B cell (primary cell): ENCODE measurements at regions not wholly inside any gene's neighbourhood (a gene's known extent, or its start where the extent isn't known, plus 50 kb on each side); places are given as distances from the start of the nearest gene placed in this dataset.

Experiments used
- ATAC-seq: fragments of 200-7000 bp; cut with Tn5 transposase; one replicate; pipeline ENCODE4 v1.10.0; 2021; ENCODE audit warnings: low read depth, mild to moderate bottlenecking, moderate number of reproducible peaks, moderate library complexity
- CTCF ChIA-PET: fragments of 350-600 bp; sonication (Branson Sonifier 250); formaldehyde crosslinking; loops from one replicate; lab custom pipeline; 2021; ENCODE audit warnings: antibody characterized with exemption, inconsistent platforms; lab: Charles Lee
- POLR2A ChIA-PET: fragments of 350-600 bp; sonication (Branson Sonifier 250); formaldehyde crosslinking; loops from one replicate; lab custom pipeline; 2021; ENCODE audit warnings: antibody characterized with exemption; lab: Charles Lee
- DNase-seq: peaks from one replicate; pipeline ENCODE4 v3.0.0; 2013
- H2AFZ ChIP-seq: 2 replicates; pipeline ENCODE4 v1.6.1; 2012; ENCODE audit warnings: mild to moderate bottlenecking, low read depth, low read length; ENCODE audit not compliant: insufficient read depth, poor library complexity, severe bottlenecking
- H3K27ac ChIP-seq, 2 donors: 1 replicate in 1 of 2; 2 replicates in 1 of 2; pipeline ENCODE4 v1.5.1; 2012 to 2013; ENCODE audit warnings: low read length in 2 of 2, mild to moderate bottlenecking in 2 of 2, moderate library complexity in 1 of 2
- H3K27me3 ChIP-seq, 4 experiments: fragments of 200-600 bp in 1 of 4; sonication (generic) in 1 of 4; replicated peaks in 1 of 4; 1 replicate in 2 of 4; 2 replicates in 2 of 4; pipeline versions ENCODE4 v1.6.1 to v1.7.0; 2013 to 2016; ENCODE audit warnings: low read length in 3 of 4, mild to moderate bottlenecking in 2 of 4, mixed read lengths in 1 of 4, moderate library complexity in 1 of 4; ENCODE audit not compliant: insufficient read depth in 4 of 4, control insufficient read depth in 3 of 4; ENCODE audit errors: control extremely low read depth in 1 of 4
- H3K36me3 ChIP-seq, 2 experiments: replicated peaks in 1 of 2; 1 replicate in 1 of 2; 2 replicates in 1 of 2; pipeline versions ENCODE4 v1.6.1 to v1.7.1; 2013; ENCODE audit warnings: low read length in 1 of 2; ENCODE audit not compliant: insufficient read depth in 2 of 2, control insufficient read depth in 1 of 2; ENCODE audit errors: control extremely low read depth in 1 of 2, extremely low read depth in 1 of 2
- H3K4me1 ChIP-seq, 2 donors: fragments of 200-600 bp in 1 of 2; sonication (generic) in 1 of 2; 1 replicate in 1 of 2; 2 replicates in 1 of 2; pipeline versions ENCODE4 v1.5.1 to v1.6.1; 2013 to 2017; ENCODE audit warnings: low read length in 2 of 2; ENCODE audit not compliant: control insufficient read depth in 2 of 2, insufficient read depth in 2 of 2
- H3K4me2 ChIP-seq: replicated peaks from 2 replicates; pipeline ENCODE3; 2012; ENCODE audit warnings: mild to moderate bottlenecking, low read depth, low read length; ENCODE audit not compliant: poor library complexity, severe bottlenecking
- H3K4me3 ChIP-seq, 5 experiments: fragments of 200-600 bp in 1 of 5; sonication (generic) in 1 of 5; 1 replicate in 3 of 5; 2 replicates in 2 of 5; pipeline versions ENCODE4 v1.5.1 to v1.7.0; 2011 to 2016; ENCODE audit warnings: low read length in 4 of 5, mild to moderate bottlenecking in 4 of 5, low read depth in 2 of 5, control low read depth in 1 of 5, moderate library complexity in 1 of 5; ENCODE audit not compliant: insufficient read depth in 1 of 5; ENCODE audit errors: control extremely low read depth in 1 of 5, extremely low read depth in 1 of 5
- H3K79me2 ChIP-seq: fragments of 200-600 bp; sonication (generic); one replicate; pipeline ENCODE4 v1.6.0; 2016; ENCODE audit warnings: low read length; ENCODE audit not compliant: control insufficient read depth, insufficient read depth
- H3K9ac ChIP-seq: fragments of 200-600 bp; sonication (generic); 2 replicates; pipeline ENCODE4 v1.6.1; 2017; ENCODE audit warnings: mild to moderate bottlenecking, low read length, moderate library complexity
- H3K9me3 ChIP-seq, 3 donors: one replicate each; pipeline versions ENCODE4 v1.6.1 to v1.7.1; 2013; ENCODE audit warnings: low read length in 2 of 3; ENCODE audit not compliant: control insufficient read depth in 2 of 3, insufficient read depth in 1 of 3; ENCODE audit errors: control extremely low read depth in 1 of 3
- H4K20me1 ChIP-seq: 2 replicates; pipeline ENCODE4 v1.6.0; 2012; ENCODE audit warnings: mild to moderate bottlenecking, low read length; ENCODE audit not compliant: insufficient read depth, control insufficient read depth, poor library complexity, severe bottlenecking
- H3K27ac Mint-ChIP-seq: one replicate; pipeline ENCODE4 v1.8.0; 2021; ENCODE audit warnings: mixed read lengths
- H3K27me3 Mint-ChIP-seq: one replicate; pipeline ENCODE4 v1.8.0; 2021; ENCODE audit warnings: mixed read lengths
- H3K4me1 Mint-ChIP-seq: one replicate; pipeline ENCODE4 v1.8.0; 2021; ENCODE audit warnings: mixed read lengths
- H3K4me3 Mint-ChIP-seq: one replicate; pipeline ENCODE4 v1.8.0; 2021; ENCODE audit warnings: mixed read lengths
- H3K9me3 Mint-ChIP-seq: one replicate; pipeline ENCODE4 v1.8.0; 2022; ENCODE audit warnings: mixed read lengths; ENCODE audit not compliant: insufficient read depth
- EZH2 ChIP-seq: IDR thresholded peaks from 2 replicates; pipeline ENCODE4 v1.6.1; 2012; ENCODE audit warnings: borderline replicate concordance, low read depth, mild to moderate bottlenecking, moderate library complexity, low read length; ENCODE audit not compliant: insufficient read depth, poor library complexity, severe bottlenecking
- WGBS: methylation state at CpG from one replicate; pipeline ENCODE4 v1.1.5; 2013; ENCODE audit warnings: missing lambda C conversion rate; ENCODE audit not compliant: insufficient coverage; 5-methylcytosine and 5-hydroxymethylcytosine counted together
- intact Hi-C: fragments of 100-400 bp; cut with micrococcal nuclease; formaldehyde crosslinking; loops from one replicate; pipeline ENCODE4 v1.10.0; 2022
- TF ChIP-seq, protein P1 (sequence below): fragments of 200-600 bp; IDR thresholded peaks from one replicate; pipeline ENCODE4 v1.8.0; 2022; ENCODE audit warnings: antibody characterized with exemption, mild to moderate bottlenecking

DNA sequence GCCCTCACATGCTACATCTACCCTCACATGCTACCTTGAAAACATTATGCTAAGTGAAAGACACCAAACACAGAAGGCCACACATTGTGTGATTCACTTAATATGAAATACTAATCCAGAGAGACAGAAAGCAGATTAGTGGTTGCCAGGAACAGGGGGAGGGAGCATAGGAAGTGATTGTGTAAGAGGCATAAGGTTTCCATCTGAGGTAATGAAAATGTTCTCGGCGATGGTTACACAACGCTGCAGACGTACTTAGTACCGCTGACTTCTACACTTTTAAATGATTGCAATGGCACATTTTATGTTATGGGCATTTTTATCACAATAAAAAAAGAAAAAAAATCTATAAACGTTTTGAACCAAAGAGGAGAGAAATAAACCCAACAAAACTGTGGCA lies 742.3 kb downstream of the TYW1 start:
- Mint-ChIP-seq H3K4me3 (no peak overlapping the region), H3K9me3 (peaks cover 7% of the 10 kb centered on the region), H3K27me3 (no peaks in the 10 kb centered on the region), H3K27ac (no peak overlapping the region), H3K4me1 (no peaks in the 10 kb centered on the region)
- WGBS, result no CpG with 5 or more reads among the region's 6 CpGs
- ATAC-seq, result no peak
- no peak for DNase-seq
- Histone ChIP-seq H3K36me3 (no peaks in the 10 kb centered on the region), H4K20me1 (no peaks in the 10 kb centered on the region), H3K4me2 (no peak overlapping the region), H3K4me3 (no peak overlapping the region), H3K9ac (no peak overlapping the region), H3K27me3 (no peaks in the 10 kb centered on the region), H2AFZ (no peak overlapping the region), H3K79me2 (no peaks in the 10 kb centered on the region), H3K27ac (no peak overlapping the region), H3K4me1 (no peaks in the 10 kb centered on the region), H3K9me3 (peaks cover 0 to 16% (median 0%) of the 10 kb centered on the region in 3 donors)
- no peak for TF ChIP-seq EZH2
- TF ChIP-seq, protein P1, sequence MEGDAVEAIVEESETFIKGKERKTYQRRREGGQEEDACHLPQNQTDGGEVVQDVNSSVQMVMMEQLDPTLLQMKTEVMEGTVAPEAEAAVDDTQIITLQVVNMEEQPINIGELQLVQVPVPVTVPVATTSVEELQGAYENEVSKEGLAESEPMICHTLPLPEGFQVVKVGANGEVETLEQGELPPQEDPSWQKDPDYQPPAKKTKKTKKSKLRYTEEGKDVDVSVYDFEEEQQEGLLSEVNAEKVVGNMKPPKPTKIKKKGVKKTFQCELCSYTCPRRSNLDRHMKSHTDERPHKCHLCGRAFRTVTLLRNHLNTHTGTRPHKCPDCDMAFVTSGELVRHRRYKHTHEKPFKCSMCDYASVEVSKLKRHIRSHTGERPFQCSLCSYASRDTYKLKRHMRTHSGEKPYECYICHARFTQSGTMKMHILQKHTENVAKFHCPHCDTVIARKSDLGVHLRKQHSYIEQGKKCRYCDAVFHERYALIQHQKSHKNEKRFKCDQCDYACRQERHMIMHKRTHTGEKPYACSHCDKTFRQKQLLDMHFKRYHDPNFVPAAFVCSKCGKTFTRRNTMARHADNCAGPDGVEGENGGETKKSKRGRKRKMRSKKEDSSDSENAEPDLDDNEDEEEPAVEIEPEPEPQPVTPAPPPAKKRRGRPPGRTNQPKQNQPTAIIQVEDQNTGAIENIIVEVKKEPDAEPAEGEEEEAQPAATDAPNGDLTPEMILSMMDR, result no peak
- intact Hi-C loops, result no loop called here
- ChIA-PET CTCF (no interaction called here), POLR2A (no interaction called here)

DNA sequence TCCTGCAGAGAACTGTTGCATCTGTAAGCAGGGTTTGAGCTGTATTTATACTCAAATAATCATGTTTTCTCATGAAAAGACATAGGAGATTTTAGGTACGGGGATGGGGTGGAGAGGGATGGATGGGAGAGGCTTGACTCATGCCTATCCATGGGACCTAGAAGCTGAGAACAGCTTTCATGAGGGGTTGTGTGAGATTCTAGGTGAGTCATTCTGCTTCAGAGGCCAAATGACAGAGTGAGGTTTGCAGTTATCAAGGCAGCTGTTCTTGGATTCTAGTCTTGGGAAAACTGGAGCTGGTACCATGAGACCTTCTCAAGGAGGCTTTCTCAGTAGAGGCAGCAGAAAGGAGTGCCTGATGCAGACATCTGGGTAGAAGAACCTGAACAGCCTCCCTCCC lies 746.9 kb downstream of the TYW1 start:
- H4K20me1 ChIP-seq, result no peaks in the 10 kb centered on the region
- Mint-ChIP-seq H3K27ac (no peak overlapping the region), H3K4me3 (no peak overlapping the region), H3K9me3 (peaks cover 6% of the 10 kb centered on the region), H3K4me1 (no peaks in the 10 kb centered on the region), H3K27me3 (no peaks in the 10 kb centered on the region)
- no peak overlapping the region for H2AFZ ChIP-seq
- H3K79me2 ChIP-seq, result no peaks in the 10 kb centered on the region
- no peak overlapping the region for H3K27ac ChIP-seq
- ATAC-seq, result no peak
- 100% methylated on average over 1 of the region's 1 CpG for WGBS
- no peak overlapping the region for H3K4me2 ChIP-seq
- TF ChIP-seq, protein P1, result no peak
- TF ChIP-seq EZH2, result no peak
- ChIA-PET CTCF (no interaction called here), POLR2A (no interaction called here)
- no peak overlapping the region for H3K9ac ChIP-seq
- H3K27me3 ChIP-seq, result no peaks in the 10 kb centered on the region
- intact Hi-C loops, result no loop called here
- H3K9me3 ChIP-seq, result peaks cover 0 to 12% (median 0%) of the 10 kb centered on the region in 3 donors
- no peak for DNase-seq
- no peak overlapping the region for H3K4me3 ChIP-seq
- H3K4me1 ChIP-seq, result no peaks in the 10 kb centered on the region
- H3K36me3 ChIP-seq, result no peaks in the 10 kb centered on the region
